ENCODE measurements at regions not wholly inside any gene's neighbourhood (a gene's known extent, or its start where the extent isn't known, plus 50 kb on each side); places are given as distances from the start of the nearest gene placed in this dataset.
A peak's percentile ranks its signal among the peaks of the same experiment; 100 is the strongest.

DNA sequence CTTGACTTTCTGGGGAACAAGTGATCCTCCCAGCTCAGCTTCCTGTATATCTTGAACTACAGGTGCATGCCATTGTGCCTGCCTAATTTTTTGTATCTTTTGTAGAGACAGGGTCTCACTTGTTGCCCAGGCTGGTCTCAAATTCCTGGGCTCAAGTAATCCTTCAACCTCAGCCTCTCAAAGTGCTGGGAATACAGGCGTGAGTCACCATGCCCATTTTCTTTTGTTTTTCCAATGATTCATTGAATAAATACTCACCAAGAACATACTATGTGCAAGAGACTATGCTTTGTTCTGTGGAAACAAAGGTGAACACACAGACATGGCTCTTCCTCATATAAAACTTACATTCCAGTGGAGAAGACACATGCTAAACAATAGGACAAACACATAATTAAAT, 407.8 kb upstream of the DAB1 start:
- Histone ChIP-seq H3K9me2 (ENCODE audit: insufficient read depth) (no peaks in the 10 kb centered on the region), H4K20me1 (ENCODE audit: insufficient read depth) (no peaks in the 10 kb centered on the region), H2AFZ (no peak overlapping the region), H3K36me3 (ENCODE audit: low read depth) (no peaks in the 10 kb centered on the region), H3K4me3 (no peak overlapping the region), H3K27ac (no peak overlapping the region), H3K79me2 (ENCODE audit: low read depth) (no peaks in the 10 kb centered on the region), H3K9me3 (ENCODE audit: insufficient read depth, low read depth) (no peaks in the 10 kb centered on the region), H3F3A (ENCODE audit: insufficient read depth, low read depth) (no peaks in the 10 kb centered on the region), H3K4me2 (no peak overlapping the region), H3K4me1 (replicated peaks; ENCODE audit: insufficient read depth) (no peaks in the 10 kb centered on the region), H3K27me3 (ENCODE audit: insufficient read depth, low read depth) (no peaks in the 10 kb centered on the region)
- peak in 1 of 2 experiments; percentile 57 for DNase-seq
- POLR2A ChIA-PET (ENCODE audit: unreplicated experiment), result no interaction called here
- no TSS peak for BruUV-seq (replicated peaks)
- CTCF ChIA-PET, result no interaction called here
- intact Hi-C loops (cut with micrococcal nuclease; ENCODE audit: unreplicated experiment), result no loop called here
- TF ChIP-seq, protein P1, sequence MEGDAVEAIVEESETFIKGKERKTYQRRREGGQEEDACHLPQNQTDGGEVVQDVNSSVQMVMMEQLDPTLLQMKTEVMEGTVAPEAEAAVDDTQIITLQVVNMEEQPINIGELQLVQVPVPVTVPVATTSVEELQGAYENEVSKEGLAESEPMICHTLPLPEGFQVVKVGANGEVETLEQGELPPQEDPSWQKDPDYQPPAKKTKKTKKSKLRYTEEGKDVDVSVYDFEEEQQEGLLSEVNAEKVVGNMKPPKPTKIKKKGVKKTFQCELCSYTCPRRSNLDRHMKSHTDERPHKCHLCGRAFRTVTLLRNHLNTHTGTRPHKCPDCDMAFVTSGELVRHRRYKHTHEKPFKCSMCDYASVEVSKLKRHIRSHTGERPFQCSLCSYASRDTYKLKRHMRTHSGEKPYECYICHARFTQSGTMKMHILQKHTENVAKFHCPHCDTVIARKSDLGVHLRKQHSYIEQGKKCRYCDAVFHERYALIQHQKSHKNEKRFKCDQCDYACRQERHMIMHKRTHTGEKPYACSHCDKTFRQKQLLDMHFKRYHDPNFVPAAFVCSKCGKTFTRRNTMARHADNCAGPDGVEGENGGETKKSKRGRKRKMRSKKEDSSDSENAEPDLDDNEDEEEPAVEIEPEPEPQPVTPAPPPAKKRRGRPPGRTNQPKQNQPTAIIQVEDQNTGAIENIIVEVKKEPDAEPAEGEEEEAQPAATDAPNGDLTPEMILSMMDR (conservative IDR thresholded peaks at IDR 0.05), result no peak
- TF ChIP-seq EZH2 (IDR thresholded peaks at IDR 0.05; ENCODE audit: low read depth), result no peak

DNA sequence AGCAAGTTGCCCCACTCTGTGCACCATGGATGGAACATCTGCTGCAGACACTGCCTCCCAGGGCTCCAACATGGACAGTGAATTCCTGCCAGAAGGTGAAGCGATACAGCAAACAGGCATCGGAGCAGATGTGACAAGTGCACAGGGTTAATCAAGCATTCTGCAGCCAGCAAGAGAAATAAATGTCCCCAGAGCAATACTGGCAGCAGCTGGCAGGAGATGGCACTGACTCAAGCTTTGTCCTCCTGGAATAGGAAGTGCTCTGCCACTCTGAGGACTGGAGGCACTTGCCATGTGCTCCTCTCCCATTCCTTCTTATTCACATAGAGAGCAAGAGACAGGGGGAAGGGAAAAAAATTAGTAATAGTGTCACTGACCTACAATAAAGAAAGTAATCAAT, 402.7 kb upstream of the DAB1 start:
- no peaks in the 10 kb centered on the region for H3K79me2 ChIP-seq (ENCODE audit: low read depth)
- H4K20me1 ChIP-seq (ENCODE audit: insufficient read depth), result no peaks in the 10 kb centered on the region
- H3K9me2 ChIP-seq (ENCODE audit: insufficient read depth), result no peaks in the 10 kb centered on the region
- CTCF ChIA-PET, result no interaction called here
- TF ChIP-seq, protein P1 (conservative IDR thresholded peaks at IDR 0.05), result no peak
- no peak for TF ChIP-seq EZH2 (IDR thresholded peaks at IDR 0.05; ENCODE audit: low read depth)
- intact Hi-C loops (cut with micrococcal nuclease; ENCODE audit: unreplicated experiment), result no loop called here
- H3F3A ChIP-seq (ENCODE audit: insufficient read depth, low read depth), result no peaks in the 10 kb centered on the region
- H3K4me3 ChIP-seq, result no peak overlapping the region
- DNase-seq, result no peak
- no peaks in the 10 kb centered on the region for H3K36me3 ChIP-seq (ENCODE audit: low read depth)
- H2AFZ ChIP-seq, result no peak overlapping the region
- H3K9me3 ChIP-seq (ENCODE audit: insufficient read depth, low read depth), result no peaks in the 10 kb centered on the region
- H3K4me2 ChIP-seq, result no peak overlapping the region
- H3K27ac ChIP-seq, result no peak overlapping the region
- POLR2A ChIA-PET (ENCODE audit: unreplicated experiment), result no interaction called here
- no TSS peak for BruUV-seq (replicated peaks)
- H3K27me3 ChIP-seq (ENCODE audit: insufficient read depth, low read depth), result no peaks in the 10 kb centered on the region
- no peaks in the 10 kb centered on the region for H3K4me1 ChIP-seq (replicated peaks; ENCODE audit: insufficient read depth)

DNA sequence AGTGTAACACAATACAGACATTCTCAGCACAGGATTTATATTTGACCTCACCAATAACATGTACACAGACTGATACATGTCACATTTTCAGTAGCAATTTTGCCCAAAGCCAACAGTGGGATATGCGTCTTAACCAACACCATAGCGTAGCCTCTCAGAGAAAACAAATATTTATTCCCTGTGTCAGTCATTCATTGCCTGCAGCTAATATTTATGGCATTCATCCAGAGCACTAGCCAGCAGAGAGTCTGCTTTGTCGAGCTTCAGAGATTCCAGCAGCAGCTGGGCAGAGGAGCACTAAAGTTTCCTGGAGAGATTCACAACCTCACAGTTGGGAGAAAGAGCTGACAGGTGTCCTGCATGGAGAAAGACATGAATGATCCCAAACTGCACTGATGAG, 400.7 kb upstream of the DAB1 start:
- Histone ChIP-seq H3K79me2 (ENCODE audit: low read depth) (no peaks in the 10 kb centered on the region), H3K4me2 (no peak overlapping the region), H3K36me3 (ENCODE audit: low read depth) (no peaks in the 10 kb centered on the region), H3K4me3 (no peak overlapping the region), H3K27me3 (ENCODE audit: insufficient read depth, low read depth) (no peaks in the 10 kb centered on the region), H3K27ac (no peak overlapping the region), H3F3A (ENCODE audit: insufficient read depth, low read depth) (no peaks in the 10 kb centered on the region), H4K20me1 (ENCODE audit: insufficient read depth) (no peaks in the 10 kb centered on the region), H2AFZ (no peak overlapping the region), H3K9me3 (ENCODE audit: insufficient read depth, low read depth) (no peaks in the 10 kb centered on the region), H3K9me2 (ENCODE audit: insufficient read depth) (no peaks in the 10 kb centered on the region), H3K4me1 (replicated peaks; ENCODE audit: insufficient read depth) (no peaks in the 10 kb centered on the region)
- no TSS peak for BruUV-seq (replicated peaks)
- DNase-seq, result no peak
- ChIA-PET POLR2A (ENCODE audit: unreplicated experiment) (no interaction called here), CTCF (no interaction called here)
- TF ChIP-seq, protein P1 (conservative IDR thresholded peaks at IDR 0.05), result no peak
- no peak for TF ChIP-seq EZH2 (IDR thresholded peaks at IDR 0.05; ENCODE audit: low read depth)
- intact Hi-C loops (cut with micrococcal nuclease; ENCODE audit: unreplicated experiment), result no loop called here

All from PC-9 (cell line).